ENCODE measurements at regions not wholly inside any gene's neighbourhood (a gene's known extent, or its start where the extent isn't known, plus 50 kb on each side); places are given as distances from the start of the nearest gene placed in this dataset.
"Not testable (repeated sequence)": the region's sequence is repeated elsewhere in the genome, so short reads cannot be mapped to it uniquely, and the experiment has no call there.

DNA sequence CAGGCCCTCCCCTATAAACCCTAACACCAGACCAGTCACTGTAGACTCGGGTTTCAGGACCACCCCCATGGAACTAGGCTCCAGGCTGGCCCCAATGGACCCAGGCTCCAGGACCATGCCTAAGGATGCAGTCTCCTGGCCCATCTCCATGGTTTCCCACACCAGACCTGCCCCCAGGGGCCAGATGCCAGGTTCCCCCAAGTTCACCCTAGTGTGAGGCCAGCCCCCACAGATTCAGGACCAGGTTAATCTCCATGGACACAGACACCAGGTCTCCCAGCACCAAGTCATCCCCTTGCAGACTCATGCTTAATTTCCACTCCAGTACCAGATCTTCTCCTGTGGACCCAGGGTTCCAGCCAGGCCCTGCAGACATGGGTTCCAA, 103.8 kb upstream of the LANCL2 start:
- no peak for DNase-seq

DNA sequence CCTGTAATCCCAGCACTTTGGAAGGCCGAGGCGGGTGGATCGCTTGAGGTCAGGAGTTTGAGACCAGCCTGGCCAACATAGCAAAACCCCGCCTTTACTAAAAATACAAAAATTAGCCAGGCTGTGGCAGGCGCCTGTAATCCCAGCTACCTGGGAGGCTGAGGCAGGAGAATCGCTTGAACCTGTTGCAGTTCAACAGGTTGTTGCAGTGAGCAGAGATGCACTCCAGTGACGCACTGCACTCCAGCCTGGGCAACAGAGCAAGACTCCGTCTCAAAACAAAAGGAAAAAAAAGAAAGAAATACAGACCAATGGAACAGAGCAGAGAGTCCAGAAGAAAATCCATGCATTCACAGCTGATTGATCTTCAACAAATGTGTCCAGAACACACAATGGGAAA, 99.8 kb upstream of the LANCL2 start:
- not testable (repeated sequence) for DNase-seq

DNA sequence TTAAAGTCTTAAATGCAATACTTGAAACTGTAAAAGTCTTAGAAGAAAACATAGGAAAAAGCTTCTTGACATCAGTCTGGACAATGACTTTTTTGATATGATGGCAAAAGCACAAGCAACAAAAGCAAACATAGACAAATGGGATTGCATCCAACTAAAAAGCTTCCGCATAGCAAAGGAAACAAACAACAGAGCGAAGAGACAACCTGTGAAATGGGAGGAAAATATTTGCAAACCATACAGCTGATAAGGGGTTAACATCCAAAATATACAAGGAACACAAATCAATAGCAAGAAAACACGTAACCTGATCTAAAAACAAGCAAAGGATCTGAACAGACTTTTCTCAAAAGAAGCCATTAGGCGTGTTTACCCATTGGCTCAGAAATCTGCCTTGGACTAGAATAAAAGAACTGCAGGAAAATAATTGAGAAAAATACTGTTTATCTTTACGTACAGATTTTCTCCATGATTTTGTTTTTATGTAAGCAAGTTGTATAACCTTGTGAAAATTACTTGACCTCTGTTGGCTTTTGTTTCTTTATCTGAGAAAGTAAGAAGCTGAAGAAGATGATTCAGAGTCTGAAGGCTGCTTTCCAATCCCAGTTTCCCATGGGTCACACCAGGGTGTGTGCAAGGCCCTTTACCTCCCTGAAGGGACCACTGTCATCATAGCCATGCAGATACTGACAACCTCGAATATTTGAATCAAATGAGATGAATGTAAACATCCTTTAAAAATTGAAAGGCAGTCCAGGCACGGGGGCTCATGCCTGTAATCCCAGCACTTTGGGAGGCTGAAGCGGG, 99.1 kb upstream of the LANCL2 start:
- no peak for DNase-seq

DNA sequence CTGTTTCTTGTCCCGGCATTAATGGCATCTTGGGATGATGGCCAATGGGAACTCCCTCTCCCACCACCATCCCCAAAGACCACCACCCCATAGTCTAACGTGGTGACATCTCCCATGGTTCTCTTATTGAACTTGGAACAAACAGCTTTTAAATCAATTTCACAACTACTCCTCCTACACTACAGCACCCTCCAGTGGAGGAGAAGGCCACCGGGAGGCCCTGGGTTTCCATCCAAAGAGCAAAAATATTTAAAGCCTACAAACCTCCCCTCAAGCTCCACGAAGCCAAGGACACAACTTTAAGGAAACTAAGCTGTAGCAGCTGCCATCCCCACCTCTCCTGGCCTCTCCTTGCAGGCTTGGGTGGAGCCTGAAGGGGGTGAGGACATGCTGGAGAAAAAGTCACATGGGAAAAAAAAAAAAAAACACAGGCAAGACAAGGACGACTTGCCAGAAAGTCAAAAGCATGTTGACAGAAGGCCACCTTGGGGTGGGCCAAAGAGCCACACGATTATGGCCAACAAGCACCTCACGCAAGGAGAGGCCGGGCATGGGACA, 94.0 kb upstream of the LANCL2 start:
- no peak for DNase-seq

DNA sequence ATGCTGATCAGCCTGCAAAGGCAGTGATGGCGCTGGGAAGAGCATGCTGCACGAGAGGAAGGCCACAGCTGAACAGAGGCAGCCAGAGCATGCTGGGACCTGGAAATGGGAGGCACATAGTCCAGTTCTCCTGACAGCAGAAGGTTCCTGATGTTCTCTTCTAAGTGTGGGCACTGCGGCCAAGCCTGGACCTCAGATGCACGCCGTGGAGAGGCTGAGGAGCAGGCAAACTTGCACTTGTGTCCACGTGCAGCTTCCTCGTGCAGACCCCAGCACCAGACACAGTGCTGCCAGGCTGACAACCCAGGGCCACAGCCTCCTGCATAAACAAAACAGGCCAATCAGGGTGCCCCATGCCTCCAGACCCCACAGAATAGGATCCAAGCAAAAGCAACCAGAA, 93.5 kb upstream of the LANCL2 start:
- DNase-seq: no peak

DNA sequence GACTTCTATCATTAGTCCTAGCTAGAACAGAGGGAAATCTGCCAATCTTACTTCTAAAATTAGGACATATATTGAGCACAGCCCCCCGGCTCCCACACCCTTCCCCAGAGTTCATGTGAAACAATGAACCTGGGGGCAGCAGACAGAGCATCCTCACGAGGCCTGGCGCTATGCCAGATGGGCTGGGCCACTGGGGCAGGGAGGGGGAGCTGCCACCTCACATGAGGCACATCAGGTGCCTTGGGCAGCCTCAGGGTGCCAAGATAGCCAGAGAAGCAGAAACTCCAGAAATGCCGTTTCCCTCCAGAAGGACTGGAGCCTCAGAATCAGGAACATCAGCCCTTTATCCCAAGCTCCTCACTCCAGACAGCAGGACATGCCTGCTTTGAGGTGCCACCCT, 92.8 kb upstream of the LANCL2 start:
- no peak for DNase-seq

DNA sequence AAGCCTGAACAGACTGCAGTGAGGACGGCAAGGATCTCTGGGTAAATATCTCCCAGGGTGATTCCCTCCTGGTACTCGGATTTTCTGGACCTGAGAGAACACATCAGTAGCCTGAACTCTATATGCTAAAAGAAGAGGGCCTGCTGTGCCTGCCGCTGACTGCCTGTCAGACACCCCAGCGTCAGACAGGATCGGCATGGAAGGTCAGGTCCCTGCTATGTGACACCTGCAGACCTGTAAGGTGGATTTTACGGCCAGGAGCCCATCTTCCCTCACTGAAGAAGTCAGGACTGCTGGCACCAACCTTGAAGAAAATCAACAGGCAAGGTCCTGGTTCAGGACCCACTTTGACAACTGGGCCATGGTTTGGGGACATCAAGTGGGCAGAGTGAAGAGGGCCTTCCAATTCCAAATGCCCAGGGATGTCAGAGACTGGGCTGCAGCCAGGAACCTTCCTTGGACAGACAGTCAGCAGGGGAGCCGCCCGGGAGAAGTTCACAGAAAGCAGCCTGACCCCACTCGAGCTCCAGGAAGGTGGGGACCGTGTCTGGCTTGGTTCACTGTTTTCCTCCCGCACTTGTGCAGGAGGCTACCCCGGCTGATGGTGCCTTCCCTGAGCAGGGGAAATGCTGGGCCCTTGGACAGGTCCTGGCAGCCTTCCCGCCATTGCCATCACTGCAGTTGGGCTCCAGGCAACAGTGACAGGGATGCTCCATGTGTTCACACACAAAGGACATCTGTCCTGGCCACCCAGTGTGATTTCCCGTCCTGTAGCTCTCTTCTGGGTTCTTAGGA, 91.8 kb upstream of the LANCL2 start:
- DNase-seq: no peak

DNA sequence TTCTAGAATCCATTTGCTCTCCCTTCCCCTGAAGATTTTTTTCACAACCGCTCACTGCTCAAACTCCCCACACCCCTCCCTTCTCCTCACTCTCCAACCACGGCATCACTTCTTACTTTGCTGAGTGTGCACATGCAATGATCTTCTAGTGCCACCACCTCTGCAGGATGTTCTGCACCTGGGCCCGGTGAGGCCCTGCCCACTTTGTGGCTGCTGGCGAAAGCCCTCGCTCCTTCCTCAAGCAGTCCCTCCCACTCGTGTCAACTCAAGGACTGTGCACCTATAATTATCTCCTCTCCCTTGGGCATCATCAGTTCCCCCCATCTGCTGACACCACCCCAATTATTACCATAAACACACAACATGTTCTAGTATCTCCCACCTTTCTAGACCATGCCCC, 91.0 kb upstream of the LANCL2 start:
- DNase-seq: no peak

DNA sequence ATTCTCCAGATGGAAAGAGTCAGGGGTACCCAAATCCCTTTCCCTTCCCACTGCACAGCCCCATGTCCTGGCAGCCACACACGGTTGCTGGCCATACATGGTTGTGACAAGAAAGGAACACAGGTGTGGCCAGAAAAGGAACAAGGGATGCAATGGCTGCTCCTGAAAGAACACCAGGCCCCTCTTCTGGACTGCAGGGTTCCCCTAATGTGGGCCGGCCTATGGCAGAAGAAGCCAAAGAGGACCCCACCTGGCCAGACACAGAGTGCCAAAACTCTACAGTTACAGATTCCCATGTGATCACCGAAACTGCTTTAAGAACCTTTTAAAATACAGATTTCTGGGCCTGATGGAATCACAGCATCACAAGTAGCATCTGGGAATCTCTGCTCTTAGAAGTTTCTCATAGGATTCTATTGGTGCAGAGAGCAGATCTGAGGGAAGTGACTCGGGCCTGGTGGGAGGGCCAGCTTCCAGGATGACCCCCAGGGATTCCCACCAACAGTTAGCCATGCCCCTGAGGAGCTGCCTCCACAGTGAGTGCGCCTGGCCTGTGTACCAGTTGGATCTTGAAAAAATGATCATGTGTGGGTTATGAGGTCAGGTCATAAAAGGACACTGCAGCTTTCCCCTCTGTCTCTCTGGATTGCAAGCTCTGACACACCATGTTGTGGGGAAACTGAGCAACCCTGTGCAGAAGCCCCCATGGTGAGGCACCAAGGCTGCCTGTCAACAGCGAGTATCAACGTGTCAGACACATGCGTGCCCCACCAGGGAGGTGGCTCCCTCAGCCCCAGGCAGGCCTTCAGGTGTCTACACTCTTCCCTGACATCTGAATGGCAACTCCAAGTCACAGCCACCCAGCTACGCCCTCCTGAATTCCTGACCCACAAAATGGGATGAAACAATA, 89.6 kb upstream of the LANCL2 start:
- DNase-seq: no peak

DNA sequence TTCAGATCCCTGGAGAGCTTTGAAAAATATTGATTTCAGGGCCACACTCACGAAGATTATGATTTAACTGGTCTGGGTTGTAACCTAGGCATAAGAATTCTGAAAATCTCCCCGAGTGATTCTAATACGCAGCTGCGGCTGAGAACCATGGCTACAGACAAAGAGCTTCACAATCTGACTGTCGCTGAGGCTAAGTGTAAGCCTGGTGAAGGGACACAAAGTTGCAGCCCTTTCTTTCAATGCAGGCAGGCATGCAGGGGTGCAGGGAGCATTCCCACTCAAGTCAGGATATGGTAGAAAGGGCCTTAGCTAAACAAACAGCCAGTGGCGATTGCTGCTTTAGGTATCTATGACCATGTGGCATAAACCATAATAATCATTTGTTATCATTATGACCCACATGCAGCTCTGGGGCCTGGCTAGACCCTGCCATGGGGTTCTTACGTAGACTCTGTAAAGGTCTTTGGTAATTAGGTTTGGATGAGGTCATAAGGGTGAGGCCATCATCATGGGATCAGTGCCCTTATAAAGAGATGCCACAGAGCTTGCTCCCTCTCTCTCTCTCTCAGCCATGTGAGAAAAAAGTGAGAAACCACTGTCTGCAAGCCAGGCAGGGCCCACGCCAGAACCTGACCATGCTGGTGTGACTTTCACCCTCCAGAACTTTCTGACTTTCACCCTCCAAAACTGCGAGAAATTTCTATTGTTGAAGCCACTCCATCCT, 88.4 kb upstream of the LANCL2 start:
- no peak for DNase-seq

DNA sequence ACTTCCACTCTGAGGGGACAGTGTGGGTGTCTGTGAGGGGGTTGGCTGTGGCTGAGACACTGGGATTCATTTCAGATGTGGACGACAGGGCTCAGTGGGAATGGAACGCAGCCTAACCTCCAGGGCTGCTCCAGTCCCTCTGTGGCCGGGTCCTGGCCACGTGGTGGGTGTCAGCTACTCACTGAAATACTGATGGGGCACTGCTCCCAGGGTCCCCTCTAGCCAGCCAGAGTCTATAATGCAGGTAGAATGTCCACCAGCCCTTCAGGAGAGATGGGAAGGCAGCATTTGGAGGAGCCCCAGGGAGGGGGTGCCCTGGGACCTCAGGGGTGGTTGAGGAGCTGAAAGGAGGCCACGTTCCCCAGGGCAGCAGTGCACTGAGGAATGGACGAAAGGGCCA, 87.2 kb upstream of the LANCL2 start:
- DNase-seq: no peak

DNA sequence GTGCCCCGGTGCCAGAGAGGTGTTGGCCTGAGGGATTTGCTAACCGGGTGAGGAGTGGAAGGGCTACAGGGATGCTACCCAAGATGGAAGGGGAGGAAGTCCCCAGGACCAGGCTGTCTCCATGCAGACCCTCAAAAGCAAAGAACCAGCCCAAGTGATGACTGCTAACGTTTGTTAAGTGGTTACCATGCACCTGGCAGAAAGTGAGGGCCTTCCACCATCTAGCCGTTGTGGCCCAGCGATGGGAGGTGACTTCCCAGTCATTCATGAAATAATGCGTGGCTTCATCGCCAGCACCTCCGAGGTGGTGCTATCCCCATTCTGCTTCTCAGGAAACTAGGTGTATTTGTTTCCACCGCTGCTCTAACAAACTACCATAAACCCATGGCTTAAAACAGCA, 86.8 kb upstream of the LANCL2 start:
- DNase-seq: no peak

DNA sequence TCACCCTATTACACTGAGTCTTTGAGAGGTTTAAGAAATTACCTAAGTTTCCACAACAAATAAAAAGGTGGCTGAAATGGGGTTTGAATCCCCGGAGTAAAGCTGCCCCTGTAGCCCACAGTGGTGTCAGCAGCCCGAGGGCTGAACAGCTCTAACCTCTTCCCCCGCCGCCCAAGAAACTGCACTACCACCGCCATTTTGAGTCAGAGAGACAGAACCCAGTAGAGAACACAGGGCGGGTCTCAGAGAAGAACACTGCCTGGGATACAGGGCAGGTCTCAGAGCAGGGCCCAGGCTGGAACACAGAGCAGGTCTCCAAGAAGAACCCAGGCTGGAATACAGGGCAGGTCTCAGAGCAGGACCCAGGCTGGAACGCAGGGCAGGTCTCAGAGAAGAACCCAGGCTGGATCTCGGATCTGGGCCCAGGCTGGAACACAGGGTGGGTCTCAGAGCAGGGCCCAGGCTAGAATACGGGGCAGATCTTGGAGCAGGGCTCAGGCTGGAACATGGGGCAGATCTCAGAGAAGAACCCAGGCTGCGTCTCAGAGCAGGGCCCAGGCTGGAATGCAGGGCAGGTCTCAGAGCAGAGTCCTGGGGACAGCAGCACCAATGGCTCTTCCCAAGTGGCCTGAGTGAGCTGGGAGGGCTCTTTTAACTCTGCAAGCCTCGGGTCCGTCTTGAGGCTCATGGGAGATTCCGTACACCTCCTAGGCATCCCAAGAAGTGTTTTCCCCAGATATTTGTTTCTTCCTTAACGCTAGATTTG, 85.9 kb upstream of the LANCL2 start:
- no peak for DNase-seq

DNA sequence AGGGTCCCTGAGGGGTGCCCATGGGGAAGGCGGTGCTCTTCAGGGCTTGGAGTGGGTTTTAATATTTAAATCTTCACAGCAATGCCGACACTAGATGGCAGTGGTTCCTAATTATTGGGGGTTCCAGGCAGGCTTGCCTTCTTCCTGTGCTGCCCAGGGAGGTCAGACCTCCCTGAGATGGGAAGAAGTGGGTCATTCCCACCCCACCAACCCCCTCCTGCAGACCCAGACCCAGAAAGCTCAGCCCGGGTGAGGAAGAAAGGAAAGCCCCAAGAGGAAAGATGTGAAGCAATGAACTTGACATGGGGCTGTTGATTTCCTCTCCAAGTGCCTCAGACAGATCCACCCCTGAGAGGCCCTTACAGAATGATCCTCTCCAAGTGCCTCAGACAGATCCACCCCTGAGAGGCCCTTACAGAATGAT, 85.1 kb upstream of the LANCL2 start:
- DNase-seq: peak; percentile 48 to 61

DNA sequence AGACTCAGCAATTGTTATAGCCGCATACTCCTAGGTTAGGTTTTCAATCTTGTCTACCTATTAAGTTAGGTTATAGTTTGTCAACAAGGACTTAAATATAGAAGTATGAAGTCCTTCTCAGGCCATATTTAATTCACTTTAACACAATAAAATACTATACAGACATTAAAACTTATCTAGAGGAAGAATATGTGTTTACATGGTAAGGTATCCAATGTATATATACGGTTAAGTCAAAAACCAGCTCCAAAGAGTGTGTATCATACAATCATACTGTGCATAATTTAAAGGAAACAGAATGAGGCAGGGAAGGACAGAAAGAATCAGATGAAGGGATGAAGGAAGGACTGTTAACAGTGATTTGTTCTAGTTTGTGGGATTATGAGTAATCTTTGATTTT, 79.5 kb upstream of the LANCL2 start:
- no peak for DNase-seq

DNA sequence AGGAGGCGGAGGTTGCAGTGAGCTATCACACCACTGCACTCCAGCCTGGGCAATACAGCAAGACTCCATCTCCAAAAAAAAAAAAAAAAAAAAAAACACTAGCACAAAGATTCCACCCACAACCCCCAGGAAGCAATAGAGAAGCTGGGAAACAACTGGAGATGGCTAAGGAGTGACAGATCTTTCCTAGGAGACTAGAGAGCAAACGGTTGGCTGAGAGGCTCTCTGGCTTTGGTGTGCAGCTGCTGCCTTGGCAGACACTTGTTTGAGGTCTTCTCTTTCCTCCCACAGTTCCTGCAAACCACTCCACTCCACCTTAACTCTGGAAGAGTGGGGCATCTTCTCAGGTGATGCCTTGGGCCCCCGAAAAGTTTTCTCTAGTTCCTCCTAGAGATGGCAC, 78.5 kb upstream of the LANCL2 start:
- DNase-seq: no peak

DNA sequence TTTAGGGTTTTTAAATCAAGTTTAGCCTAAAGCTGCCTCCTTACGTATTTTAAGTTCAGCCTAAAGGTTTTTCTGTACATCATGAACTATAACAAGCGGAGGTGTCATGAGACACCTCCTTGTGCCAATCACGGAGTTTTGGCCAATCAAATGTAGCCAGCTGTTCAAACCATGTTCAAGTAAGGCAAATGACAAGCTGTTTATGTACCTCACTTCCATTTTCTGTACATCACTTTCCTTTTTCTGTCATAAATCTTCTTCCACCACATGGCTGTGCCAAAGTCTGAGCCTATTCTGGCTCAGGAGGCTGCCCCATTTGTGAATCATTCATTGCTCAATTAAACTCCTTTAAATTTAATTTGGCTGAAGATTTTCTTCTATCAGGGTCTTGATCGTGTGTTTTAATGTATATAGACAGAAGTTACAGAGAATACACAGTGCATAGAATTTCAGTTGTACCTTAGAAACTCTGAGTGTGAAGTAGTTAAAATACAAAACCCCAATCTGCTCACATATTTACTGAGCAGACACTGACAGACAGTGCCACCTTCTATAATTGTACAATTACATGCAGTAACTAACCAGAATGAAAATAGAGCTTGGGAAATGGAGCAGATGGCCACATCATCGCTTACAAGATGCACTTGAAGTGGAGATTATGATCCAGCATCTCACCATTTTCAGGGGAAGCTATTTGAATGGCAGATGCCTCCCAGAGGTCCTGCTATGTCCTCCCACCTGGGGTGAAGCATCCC, 76.9 kb upstream of the LANCL2 start:
- no peak for DNase-seq

DNA sequence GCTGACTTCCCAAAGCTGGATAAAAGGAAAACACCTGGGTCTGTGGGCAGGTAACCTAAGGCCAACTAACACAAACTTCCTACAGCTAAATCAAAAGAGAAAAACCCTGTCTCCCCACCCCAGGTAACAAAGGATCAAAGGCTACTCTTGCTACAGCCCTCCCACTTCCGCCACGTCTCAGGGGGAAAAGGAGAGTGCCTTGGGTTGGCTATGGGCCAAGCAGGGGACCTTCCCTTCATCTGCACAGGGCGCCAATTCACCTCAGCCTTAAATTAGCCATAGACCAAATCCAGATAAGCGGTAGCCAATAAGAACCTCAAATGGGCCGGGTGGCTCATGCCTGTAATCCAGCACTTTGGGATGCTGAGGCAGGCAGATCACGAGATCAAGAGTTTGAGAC, 69.1 kb upstream of the LANCL2 start:
- no peak for DNase-seq

DNA sequence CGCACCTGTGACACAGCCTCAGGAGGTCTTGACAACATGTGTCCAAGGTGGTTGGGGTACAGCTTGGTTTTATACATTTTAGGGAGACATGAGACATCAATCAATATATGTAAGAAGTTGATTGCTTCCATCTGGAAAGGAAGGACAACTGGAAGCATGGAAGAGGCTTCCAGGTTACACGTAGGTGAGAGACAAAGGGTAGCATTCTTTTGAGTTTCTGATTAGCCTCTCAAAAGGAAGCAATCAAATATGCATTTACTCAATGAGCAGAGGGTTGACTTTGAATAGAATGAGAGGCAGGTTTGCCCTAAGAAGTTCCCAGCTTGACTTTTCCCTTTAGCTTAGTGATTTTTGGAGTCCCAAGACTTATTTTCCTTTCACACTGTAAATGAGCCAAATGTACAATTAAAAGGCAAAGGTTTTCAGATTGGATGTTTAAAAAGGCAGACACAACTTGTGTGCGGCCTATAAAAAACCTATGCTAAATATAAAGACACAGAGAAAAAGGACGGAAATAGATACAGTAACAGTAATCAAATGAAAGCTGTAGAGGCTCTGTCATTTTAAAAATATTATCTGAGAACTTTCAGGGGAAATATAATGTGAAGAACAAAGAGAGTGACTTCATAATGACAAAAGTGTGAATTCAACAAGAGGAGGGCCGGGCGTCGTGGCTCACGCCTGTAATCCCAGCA, 65.7 kb upstream of the LANCL2 start:
- DNase-seq: no peak

DNA sequence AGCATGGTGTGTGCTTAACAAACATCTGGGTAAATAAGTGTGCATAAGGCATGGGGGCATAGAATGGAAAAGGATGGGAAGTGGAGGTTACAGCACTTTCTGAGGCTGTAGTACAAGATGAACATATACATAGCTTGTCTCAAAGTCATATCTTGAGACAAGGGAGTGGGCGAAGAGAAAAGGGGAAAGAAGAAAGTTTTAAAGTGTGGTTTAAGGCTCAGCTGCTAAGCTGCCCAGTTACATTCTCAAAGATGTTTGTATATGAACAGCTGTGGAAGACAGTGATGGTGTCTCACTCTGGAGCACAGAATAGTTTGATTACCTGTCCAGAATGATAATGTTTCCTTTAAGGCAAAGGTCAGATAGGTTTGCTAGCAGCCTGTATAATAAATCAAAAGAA, 61.9 kb upstream of the LANCL2 start:
- no peak for DNase-seq
